GM12892 (cell line): ENCODE measurements at regions not wholly inside any gene's neighbourhood (a gene's known extent, or its start where the extent isn't known, plus 50 kb on each side); places are given as distances from the start of the nearest gene placed in this dataset.

Experiments used
- POLR2A ChIP-seq: IDR thresholded peaks from 2 replicates; pipeline ENCODE4 v1.6.1; 2011; ENCODE audit warnings: low read depth, low read length, control low read depth
- POLR2AphosphoS5 ChIP-seq: IDR thresholded peaks from 2 replicates; pipeline ENCODE4 v1.6.1; 2011; ENCODE audit warnings: low read depth, low read length, control low read depth
- TAF1 ChIP-seq: IDR thresholded peaks from 2 replicates; pipeline ENCODE4 v1.6.1; 2011; ENCODE audit warnings: low read depth, mild to moderate bottlenecking, control low read depth, low read length, borderline replicate concordance

GRCh38 chr4:36399762-36400353, 118.4 kb downstream of the DTHD1 start:
- TF ChIP-seq TAF1 (no peak), POLR2A (no peak), POLR2AphosphoS5 (no peak)
